Stimulated activated CD8-positive, alpha-beta memory T cell treated with anti-CD3 and anti-CD28 coated beads, Interleukin-12 subunit alpha, Interleukin-12 subunit beta, amount 100 ng/mL, for 1 hour (primary cell): ENCODE measurements at regions not wholly inside any gene's neighbourhood (a gene's known extent, or its start where the extent isn't known, plus 50 kb on each side); places are given as distances from the start of the nearest gene placed in this dataset.

Experiments used
- DNase-seq: peaks from one replicate; pipeline ENCODE4 v3.0.0-alpha.2; 2020; ENCODE audit warnings: low read depth

DNA sequence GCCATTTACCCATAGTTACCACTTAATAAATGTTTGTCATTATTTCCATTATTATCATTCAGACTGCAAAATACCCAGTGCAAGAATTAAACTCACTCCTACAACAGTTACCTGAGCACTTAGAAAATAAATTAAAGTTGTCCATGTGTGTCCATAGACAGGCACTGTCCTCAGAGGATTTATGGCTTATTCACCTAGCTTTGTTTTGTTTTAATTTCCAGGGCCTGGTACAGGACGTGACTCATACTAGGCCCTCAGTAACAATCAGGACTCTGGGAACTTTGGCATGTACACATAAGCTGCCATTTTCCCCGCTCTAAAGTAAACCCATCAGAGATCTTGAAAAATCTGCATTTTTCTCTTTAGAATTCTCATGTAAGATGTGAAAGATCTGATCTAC, 458.5 kb upstream of the ARRDC4 start:
- no peak for DNase-seq

DNA sequence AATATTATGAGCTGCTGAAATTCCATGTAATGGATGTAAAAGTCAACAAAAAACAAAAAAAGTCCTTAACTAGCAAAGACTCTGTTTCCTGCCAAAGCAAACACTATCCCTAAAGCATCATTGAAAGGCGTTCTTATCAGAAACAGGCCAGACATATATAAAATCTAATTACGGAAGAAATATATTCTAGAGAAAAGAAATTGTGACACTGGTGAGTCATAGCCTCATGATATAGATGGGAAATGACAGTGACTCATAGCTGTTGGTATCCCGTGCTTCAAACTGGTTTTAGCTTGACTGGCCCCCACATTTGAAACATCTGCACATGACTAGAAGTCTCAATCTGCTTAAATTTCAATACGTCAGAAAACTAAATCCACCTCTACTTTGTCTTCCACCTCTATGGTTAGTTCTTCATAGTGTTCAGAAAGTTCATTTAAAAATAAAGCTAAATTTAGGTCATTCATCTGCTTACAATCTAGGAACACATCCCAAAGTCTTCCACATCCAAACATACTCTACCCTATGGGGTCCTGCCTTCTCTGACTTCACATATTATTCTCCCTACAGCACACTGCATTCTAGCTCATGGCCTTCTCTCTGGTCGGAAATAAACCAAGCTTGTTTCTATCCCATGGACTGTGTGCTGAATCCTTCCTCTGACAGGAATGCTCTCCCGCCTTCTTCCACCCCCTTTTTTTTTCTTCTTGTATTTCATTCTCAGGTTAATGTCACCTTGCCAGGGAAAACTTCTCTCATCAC, 456.3 kb upstream of the ARRDC4 start:
- no peak for DNase-seq

- DNase-seq: no peak
These were observed 442.8 kb upstream of the ARRDC4 start for GRCh38 chr15:97517737-97518136.

- DNase-seq: no peak
These were observed 439.8 kb upstream of the ARRDC4 start for GRCh38 chr15:97520689-97521088.

GRCh38 chr15:97521381-97522285, 438.9 kb upstream of the ARRDC4 start:
- no peak for DNase-seq

GRCh38 chr15:97522347-97522746, 438.2 kb upstream of the ARRDC4 start:
- DNase-seq: no peak

GRCh38 chr15:97525809-97526208, 434.7 kb upstream of the ARRDC4 start:
- no peak for DNase-seq

DNA sequence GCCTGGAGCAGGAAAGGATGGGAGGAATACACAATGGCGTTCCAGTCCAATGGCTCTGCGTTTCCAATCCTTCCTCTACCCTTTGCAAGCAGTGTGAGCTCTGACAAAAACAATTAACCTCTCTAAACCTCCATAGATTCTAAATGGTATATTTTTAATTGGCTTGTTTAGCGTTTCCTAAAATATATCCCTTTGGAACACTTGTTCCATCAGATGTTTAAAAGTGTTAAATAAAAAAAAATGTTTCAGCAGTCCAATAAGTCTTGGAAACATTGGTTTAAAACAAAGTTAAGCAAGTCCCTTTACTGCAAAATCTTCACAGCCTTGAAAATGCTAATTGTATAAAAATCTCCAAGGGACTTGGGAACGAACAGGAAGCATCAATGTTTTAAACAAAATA, 432.3 kb upstream of the ARRDC4 start:
- DNase-seq: no peak

DNA sequence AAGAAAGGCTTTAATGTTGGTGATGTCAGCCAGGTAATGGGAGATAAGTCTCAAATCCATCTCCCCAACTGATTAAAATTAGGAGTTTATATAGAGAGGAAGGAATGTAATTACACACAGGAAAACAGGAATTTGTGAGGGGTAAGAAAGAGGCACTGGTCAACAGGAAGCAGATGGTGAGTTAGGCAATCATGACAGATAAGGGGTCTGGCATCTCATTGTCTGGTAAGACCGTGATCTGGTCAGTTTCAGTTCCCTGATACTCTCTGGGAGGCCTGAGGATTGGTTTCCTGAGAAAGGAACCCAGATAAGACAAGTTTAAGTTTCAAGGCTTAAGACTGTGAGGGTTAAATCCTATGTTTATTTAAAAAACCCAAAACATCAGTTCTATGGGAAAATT, 414.7 kb upstream of the ARRDC4 start:
- DNase-seq: no peak

DNA sequence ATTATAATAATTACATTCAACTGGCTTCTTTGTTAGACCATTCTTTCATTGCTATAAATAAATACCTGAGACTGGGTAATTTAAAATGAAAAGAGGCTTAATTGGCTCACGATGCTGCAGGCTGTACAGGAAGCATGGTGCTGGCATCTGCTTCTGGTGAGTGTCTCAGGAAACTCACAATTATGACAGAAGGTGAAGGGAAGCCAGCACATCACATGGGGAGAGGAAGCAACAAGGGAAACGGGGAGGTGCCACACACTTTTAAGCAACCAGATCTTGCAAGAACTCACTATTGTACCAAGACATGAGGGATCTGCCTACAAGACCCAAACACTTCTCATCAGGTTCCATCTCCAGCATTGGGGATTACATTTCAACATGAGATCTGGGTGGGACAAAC, 413.1 kb upstream of the ARRDC4 start:
- no peak for DNase-seq

DNA sequence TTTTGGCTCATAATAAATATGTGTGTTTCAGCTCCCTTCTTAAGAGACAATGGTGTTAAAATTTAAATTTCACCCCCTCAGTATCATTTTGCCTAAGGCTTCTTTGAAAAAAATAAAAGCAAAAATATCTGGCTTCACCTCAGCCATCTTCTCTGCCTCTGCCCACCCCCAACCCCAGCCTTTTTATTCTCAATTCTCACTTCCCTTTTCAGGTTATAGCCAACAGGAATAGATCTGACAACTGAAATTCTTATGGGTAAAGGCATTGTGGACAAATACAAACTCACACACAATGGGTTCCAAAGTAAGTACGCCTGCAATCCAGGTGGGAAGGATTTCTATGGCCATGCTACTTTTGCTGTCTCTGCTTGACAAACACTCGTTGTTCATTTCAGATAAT, 399.0 kb upstream of the ARRDC4 start:
- DNase-seq: no peak

DNA sequence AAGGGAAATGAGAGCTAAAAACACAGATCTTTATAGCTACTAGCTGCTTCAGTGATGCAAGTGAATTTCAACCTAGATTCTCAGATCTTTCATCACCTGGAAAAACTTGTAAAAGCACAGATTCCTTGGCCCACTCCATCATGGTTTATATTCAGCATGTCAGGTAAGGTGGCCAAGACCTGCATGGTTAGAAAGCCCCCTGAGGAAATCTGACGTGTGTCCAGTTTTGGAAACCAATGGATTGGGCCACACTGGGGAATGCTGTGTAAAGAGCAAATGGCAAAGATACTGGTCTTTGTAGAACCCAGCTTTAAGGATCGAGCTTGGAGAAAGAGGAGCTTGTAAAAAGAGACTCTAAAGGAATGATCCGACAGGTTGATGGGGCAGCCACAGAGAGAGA, 397.0 kb upstream of the ARRDC4 start:
- DNase-seq: no peak

GRCh38 chr15:97566961-97567360, 393.5 kb upstream of the ARRDC4 start:
- no peak for DNase-seq

DNA sequence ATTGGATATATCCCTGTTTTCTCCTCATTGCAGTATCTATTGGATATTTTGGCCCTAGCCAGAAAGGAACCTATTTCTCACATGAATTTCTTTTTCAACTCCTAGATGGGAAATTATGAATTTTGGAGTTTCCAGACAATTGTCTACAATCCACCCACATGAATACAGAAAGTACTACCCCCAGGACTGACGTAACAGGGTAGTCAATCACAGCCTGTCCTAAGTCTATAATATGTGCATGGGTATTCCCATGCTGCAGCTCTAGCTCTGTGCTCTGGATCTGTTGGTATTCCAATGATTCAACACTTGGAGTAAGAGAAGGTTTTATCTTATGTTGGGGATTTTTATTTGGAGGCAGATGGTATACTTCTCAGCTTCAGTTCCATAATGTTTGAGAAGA, 393.1 kb upstream of the ARRDC4 start:
- no peak for DNase-seq

GRCh38 chr15:97576929-97577645, 383.4 kb upstream of the ARRDC4 start:
- DNase-seq: no peak

DNA sequence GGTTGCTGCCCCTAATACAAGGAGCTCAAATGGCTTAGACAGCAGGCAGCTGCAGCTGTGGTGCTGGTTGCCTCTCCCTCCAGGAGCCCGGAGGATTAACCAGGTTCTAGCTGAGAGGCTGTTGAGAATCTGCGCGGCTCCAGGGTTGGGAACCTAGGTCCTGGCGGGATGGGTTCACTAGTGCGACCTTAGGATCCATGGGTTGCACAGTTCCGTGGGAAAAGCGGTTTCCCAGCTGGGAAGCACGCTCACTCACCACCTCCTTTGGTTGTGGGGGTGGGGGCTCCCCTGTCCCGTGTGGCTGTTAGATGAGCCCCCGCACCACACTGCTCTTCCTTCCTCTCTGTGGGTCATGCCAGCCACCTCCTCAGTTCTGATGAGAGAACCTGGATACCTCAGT, 375.1 kb upstream of the ARRDC4 start:
- DNase-seq: no peak

DNA sequence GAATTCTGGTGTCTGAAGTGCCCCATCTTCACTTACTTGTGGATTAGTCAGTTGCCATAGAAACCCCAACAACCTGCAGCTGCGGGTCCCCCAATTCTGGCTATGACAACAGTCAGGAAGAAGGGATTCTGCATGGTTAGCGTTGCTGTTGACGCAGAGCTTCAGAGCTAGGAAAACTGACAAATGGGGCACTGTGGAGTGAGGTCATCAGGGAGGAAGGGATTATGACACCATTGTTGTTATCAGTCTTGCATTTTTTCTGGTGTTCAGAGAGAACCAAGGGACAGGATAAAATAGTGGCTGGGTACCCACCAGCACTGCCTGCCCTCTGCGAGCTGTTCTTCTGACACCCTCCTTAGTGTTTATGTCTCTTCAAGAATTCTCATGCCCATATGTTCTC, 367.7 kb upstream of the ARRDC4 start:
- DNase-seq: no peak

DNA sequence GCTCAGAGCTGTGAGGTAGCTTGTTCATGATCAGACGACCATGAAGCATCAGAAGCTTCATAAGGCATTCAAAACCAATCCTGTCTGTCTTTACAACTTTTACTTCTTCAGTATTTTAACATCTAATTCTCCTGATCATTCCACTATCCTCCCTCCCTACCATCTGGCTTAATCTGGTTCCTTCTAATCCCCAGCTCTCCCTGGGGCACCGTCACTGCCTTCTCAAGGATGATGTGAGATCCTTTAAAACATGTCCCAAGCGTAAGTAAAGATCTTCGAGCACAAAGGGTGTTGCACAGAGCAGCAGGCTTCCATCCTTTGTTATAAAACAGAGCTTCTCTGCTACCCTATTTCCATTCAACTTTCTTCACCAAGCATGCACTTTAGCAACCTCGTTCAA, 362.7 kb upstream of the ARRDC4 start:
- no peak for DNase-seq

DNA sequence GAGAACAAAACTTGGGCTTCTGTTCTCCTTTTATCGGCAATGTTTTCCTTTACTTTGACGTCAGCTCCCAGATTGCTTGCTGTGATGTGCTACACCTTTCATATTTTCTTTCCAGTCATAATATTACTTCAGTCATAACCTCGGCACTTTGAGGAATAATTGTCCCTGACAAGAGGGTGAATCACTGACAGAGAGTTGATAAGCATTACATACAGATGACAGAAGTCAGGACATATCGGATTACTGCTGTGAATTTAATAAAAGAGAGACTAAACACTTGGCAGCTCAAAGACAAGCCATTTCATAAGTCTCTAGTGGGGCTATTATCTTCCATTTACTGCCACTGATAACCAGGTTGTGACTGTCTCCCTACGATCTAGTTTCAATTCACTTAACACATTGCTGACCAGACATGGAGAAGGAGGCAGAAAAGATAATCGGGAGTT, 362.1 kb upstream of the ARRDC4 start:
- DNase-seq: no peak

DNA sequence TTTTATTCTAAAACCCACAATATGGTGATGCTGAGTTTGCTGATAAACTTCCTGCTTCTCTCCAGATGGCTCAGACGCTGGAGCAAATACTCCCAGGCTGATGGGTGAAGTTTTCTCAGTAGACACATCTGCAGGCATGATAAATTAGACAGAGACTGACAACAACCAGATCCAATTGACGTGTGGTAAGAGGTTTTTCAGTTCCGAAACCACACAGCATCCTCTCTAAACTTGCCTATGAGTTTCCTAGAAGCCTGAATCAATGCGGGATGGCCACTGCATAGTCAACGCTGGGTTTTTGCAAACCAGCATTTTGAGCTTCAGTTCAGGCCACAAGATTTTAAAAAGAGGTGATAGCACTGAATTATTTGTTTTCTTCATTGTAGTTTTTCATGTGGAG, 360.3 kb upstream of the ARRDC4 start:
- no peak for DNase-seq

GRCh38 chr15:97604677-97605076, 355.8 kb upstream of the ARRDC4 start:
- DNase-seq: no peak

DNA sequence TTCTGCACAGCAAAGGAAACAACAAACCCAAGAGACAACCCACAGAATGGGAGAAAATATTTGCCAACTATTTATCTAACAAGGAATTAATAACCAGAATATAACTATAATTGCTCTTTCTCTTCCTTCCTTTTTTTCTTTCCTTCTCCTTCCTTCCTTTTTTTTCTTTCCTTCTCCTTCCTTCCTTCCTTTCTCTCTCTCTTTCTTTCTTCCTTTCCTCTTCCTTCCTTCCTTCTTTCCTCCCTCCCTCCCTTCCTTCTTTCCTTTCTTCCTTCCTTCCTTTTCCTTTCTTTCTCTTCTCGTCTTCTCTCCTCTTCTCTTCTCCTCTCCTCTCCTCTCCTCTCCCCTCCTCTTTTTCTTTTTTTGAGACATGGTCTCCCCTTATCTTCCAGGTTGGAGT, 345.4 kb upstream of the ARRDC4 start:
- no peak for DNase-seq
